ENCODE measurements at regions not wholly inside any gene's neighbourhood (a gene's known extent, or its start where the extent isn't known, plus 50 kb on each side); places are given as distances from the start of the nearest gene placed in this dataset.

GRCh38 chr6:51462896-51463295 is 624.5 kb downstream of the PKHD1 start:
- no peak for TF ChIP-seq ZNF639 (tag by site-specific recombination; IDR thresholded peaks at IDR 0.05)
- TF ChIP-seq CTCF (tag by site-specific recombination; IDR thresholded peaks at IDR 0.05), result no peak
- TF ChIP-seq, protein P1, sequence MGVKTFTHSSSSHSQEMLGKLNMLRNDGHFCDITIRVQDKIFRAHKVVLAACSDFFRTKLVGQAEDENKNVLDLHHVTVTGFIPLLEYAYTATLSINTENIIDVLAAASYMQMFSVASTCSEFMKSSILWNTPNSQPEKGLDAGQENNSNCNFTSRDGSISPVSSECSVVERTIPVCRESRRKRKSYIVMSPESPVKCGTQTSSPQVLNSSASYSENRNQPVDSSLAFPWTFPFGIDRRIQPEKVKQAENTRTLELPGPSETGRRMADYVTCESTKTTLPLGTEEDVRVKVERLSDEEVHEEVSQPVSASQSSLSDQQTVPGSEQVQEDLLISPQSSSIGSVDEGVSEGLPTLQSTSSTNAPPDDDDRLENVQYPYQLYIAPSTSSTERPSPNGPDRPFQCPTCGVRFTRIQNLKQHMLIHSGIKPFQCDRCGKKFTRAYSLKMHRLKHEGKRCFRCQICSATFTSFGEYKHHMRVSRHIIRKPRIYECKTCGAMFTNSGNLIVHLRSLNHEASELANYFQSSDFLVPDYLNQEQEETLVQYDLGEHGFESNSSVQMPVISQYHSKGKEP (tag by site-specific recombination; IDR thresholded peaks at IDR 0.05), result no peak

Measured in HEK293 (cell line).